DMS153 (cell line): ENCODE measurements at regions not wholly inside any gene's neighbourhood (a gene's known extent, or its start where the extent isn't known, plus 50 kb on each side); places are given as distances from the start of the nearest gene placed in this dataset.

Source experiments
- DNase-seq: peaks from one replicate; lab custom pipeline; 2025; lab: John Stamatoyannopoulos, UW

DNA sequence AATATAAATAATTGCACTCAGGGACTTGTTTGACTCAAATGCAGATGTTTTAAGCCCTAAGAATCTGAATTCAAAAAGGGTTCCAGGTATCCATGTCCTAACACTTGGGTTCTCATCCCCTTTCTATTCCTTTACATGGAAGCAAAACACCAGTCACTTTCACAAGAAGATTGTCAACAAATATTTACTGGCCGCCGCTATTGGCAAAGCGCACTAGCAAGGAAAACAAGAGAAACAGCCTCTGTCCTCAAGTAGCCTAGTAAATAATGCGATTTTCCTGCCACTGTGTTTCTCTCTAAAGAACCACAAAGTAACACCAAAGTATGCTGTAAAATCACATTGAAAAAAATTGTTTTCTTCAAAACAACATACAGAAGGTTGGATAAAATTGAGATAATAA is 66.7 kb upstream of the EZH2 start:
- DNase-seq: no peak

DNA sequence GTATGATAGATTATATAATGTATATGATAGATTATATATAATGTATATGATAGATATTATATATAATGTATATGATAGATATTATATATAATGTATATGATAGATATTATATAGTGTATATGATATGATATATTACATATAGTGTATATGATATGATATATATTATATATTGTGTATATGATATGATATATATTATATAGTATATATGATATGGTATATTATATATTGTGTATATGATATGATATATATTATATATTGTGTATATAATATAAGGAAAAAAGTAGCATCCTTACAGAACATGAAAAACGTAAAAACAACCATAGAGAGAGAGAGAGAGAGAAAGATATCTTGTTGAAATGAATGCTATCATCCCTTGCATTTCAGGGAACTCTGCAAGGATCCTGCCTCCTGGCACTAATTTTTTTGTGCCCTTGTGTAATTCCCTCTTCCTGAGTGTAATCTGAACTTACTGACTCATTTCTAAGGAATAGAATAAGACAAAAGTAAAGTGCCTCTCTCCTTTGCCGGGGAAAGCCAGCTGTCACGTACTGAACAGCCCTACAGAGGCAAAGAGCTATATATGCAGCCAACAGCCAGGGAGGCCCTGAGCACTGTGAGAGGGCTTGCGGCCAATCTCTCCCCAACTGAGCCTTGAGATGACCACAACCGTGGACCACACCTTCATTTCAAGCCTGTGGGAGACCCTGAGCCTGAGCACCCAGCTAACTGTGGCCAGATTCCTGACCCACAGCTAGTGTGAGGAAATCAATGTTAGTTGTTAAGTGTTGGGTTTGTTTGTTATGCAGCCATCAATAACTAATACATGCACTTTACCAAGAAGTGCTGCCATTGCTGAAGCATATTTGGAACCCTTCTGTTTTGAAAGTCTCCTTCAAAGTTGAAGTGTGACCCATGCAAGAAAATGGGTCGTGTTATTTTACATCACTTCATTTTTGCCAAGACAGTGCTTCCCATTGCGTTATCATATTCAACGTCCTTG is 61.1 kb upstream of the EZH2 start:
- DNase-seq: no peak

DNA sequence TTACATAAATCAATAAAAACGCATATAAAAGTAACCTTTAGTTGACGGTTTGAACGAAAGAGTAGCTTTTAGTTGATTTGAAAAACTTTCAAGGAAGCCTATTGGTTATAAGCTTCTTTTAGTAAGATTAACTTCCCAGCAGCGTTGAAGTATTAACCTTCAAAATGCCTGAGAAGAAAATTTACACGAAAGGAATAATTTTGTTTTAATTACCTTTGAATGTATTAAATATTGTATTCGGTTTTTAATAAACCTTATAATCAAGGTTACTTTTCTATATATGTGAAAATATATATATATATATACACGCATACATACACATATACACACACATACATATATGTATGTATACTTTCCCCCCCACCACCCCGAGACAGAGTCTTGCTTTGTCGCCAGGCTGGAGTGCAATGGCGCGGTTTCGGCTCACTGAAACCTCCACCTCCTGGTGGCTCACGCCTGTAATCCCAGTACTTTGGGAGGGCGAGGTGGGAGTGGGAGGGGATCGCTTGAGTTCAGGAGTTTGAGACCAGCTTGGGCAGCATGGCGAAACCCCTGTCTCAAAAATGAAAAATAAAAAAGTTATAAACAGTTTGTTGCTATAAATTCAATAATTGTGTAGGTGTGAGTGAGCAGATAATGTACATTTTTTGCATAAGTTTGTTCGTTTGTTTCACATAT is 57.6 kb upstream of the EZH2 start:
- peak; percentile 73 for DNase-seq

- DNase-seq: peak; percentile 75
Measured at GRCh38 chr7:148940702-148941597, 56.9 kb upstream of the EZH2 start.

- DNase-seq: no peak
Measured at GRCh38 chr7:148939128-148939755, 55.2 kb upstream of the EZH2 start.

- DNase-seq: no peak
Measured at GRCh38 chr7:148935451-148935850, 51.4 kb upstream of the EZH2 start.
